HepG2 (cell line): ENCODE measurements at regions not wholly inside any gene's neighbourhood (a gene's known extent, or its start where the extent isn't known, plus 50 kb on each side); places are given as distances from the start of the nearest gene placed in this dataset.

Experiments
- ATAC-seq: fragments of 200-7000 bp; cut with Tn5 transposase; 3 replicates; pipeline ENCODE4 v1.9.1; 2020; ENCODE audit warnings: mild to moderate bottlenecking, moderate library complexity
- BruUV-seq: library from RNA; stranded (reverse); fragments of 400-500 nt; replicated peaks from 2 replicates; lab custom pipeline; 2021; lab: Mats Ljungman, UMichigan
- CTCF ChIA-PET: fragments of 300-600 bp; formaldehyde crosslinking; extraction: SDS; loops from one replicate; lab custom pipeline; 2021; ENCODE audit warnings: low total read pairs, inconsistent platforms, low intra/inter-chr PET ratio; lab: Yijun Ruan, JAX
- POLR2A ChIA-PET: fragments of 350-600 bp; sonication (Branson Sonifier 250); formaldehyde crosslinking; loops from one replicate; lab custom pipeline; 2020; ENCODE audit warnings: antibody characterized with exemption, inconsistent platforms; lab: Yijun Ruan, JAX
- DNase-seq: peaks from one replicate; pipeline ENCODE4 v3.0.0-alpha.2; 2015; ENCODE audit warnings: low spot score
- FAIRE-seq: peaks from 3 replicates; lab custom pipeline; 2011; peaks lifted over from hg19 to GRCh38; lab: Jason Lieb, UNC
- H2AFZ ChIP-seq: one replicate; pipeline ENCODE4 v1.6.1; 2011; ENCODE audit warnings: low read length, inconsistent platforms
- H3K27ac ChIP-seq: fragments of 300-600 bp; 3 replicates; pipeline ENCODE4 v1.8.0; 2011; ENCODE audit warnings: mixed run types, mild to moderate bottlenecking, mixed read lengths, low read length, inconsistent platforms; ENCODE audit not compliant: insufficient read depth; ENCODE audit errors: extremely low read length
- H3K27me3 ChIP-seq, 2 experiments: fragments of 200-600 bp in 1 of 2; 2 replicates in 1 of 2; 3 replicates in 1 of 2; pipeline versions ENCODE4 v1.6.0 to v1.8.0; 2011; ENCODE audit warnings: low read length in 2 of 2, mild to moderate bottlenecking in 2 of 2, moderate library complexity in 2 of 2, inconsistent platforms in 1 of 2; ENCODE audit not compliant: insufficient read depth in 2 of 2, control insufficient read depth in 1 of 2
- H3K36me3 ChIP-seq, 2 experiments: fragments of 200-600 bp in 1 of 2; replicated peaks in 1 of 2; 2 replicates in 1 of 2; 3 replicates in 1 of 2; pipeline versions ENCODE4 v1.5.1 to v1.8.0; 2011; ENCODE audit warnings: low read length in 2 of 2, inconsistent platforms in 1 of 2; ENCODE audit not compliant: insufficient read depth in 2 of 2, control insufficient read depth in 1 of 2
- H3K4me1 ChIP-seq: 2 replicates; pipeline ENCODE4 v1.5.1; 2012; ENCODE audit warnings: low read length, inconsistent platforms; ENCODE audit not compliant: insufficient read depth
- H3K4me2 ChIP-seq: 2 replicates; pipeline ENCODE4 v1.6.0; 2011; ENCODE audit warnings: low read depth, low read length, inconsistent platforms
- H3K4me3 ChIP-seq, 3 experiments: fragments of 200-600 bp in 1 of 3; sonication (generic), shearing (Covaris generic) in 1 of 3; replicated peaks in 1 of 3; 2 replicates each; pipeline ENCODE4 v1.5.1; 2011 to 2016; ENCODE audit warnings: low read length in 3 of 3, inconsistent platforms in 2 of 3, low read depth in 2 of 3, mild to moderate bottlenecking in 2 of 3, control low read depth in 1 of 3, mixed read lengths in 1 of 3; ENCODE audit not compliant: insufficient read depth in 1 of 3
- H3K79me2 ChIP-seq: one replicate; pipeline ENCODE4 v1.6.1; 2011; ENCODE audit warnings: low read length, inconsistent platforms; ENCODE audit not compliant: insufficient read depth
- H3K9ac ChIP-seq: 2 replicates; pipeline ENCODE4 v1.6.0; 2011; ENCODE audit warnings: mild to moderate bottlenecking, low read depth, low read length, inconsistent platforms; ENCODE audit not compliant: insufficient read depth
- H3K9me3 ChIP-seq: 2 replicates; pipeline ENCODE4 v1.5.1; 2012; ENCODE audit warnings: mild to moderate bottlenecking, low read length
- H4K20me1 ChIP-seq: 2 replicates; pipeline ENCODE4 v1.6.0; 2011; ENCODE audit warnings: inconsistent platforms, mild to moderate bottlenecking, low read length, moderate library complexity; ENCODE audit not compliant: insufficient read depth
- CCAR2 ChIP-seq: fragments of 200-400 bp; formaldehyde crosslinking; optimal IDR thresholded peaks from 2 replicates; pipeline ENCODE3; 2018; ENCODE audit warnings: low read depth, mild to moderate bottlenecking, low read length, moderate library complexity
- NFE2L1 ChIP-seq: sonication (generic); formaldehyde crosslinking; IDR thresholded peaks from 2 replicates; pipeline ENCODE4 v1.4.0; 2020; ENCODE audit warnings: missing genetic modification reagents, mild to moderate bottlenecking, borderline replicate concordance
- SETDB1 ChIP-seq: sonication (generic); formaldehyde crosslinking; IDR thresholded peaks from 2 replicates; pipeline ENCODE4 v1.5.1; 2020; ENCODE audit warnings: missing genetic modification reagents, mild to moderate bottlenecking, borderline replicate concordance
- SMARCE1 ChIP-seq: fragments of 450-650 bp; IDR thresholded peaks from 2 replicates; pipeline ENCODE4 v1.6.1; 2017; ENCODE audit warnings: borderline replicate concordance
- SMC3 ChIP-seq: IDR thresholded peaks from 2 replicates; pipeline ENCODE4 v1.6.1; 2011; ENCODE audit warnings: low read length, improper control_type of control experiment
- TCF7L2 ChIP-seq: IDR thresholded peaks from 2 replicates; pipeline ENCODE4 v1.6.1; 2011; ENCODE audit warnings: mild to moderate bottlenecking, low read depth, low read length, moderate library complexity
- TP53 ChIP-seq: sonication (generic); formaldehyde crosslinking; conservative IDR thresholded peaks from 2 replicates; pipeline ENCODE4 v1.4.0; 2020; ENCODE audit warnings: missing genetic modification reagents
- ZNF10 ChIP-seq: sonication (generic); formaldehyde crosslinking; IDR thresholded peaks from 2 replicates; pipeline ENCODE4 v1.4.0; 2020; ENCODE audit warnings: mild to moderate bottlenecking, low read depth, missing genetic modification reagents, borderline replicate concordance
- ZNF432 ChIP-seq: sonication (generic); formaldehyde crosslinking; IDR thresholded peaks from 2 replicates; pipeline ENCODE4 v1.5.0; 2020; ENCODE audit warnings: missing genetic modification reagents, mild to moderate bottlenecking, borderline replicate concordance
- ZNF484 ChIP-seq: sonication (generic); formaldehyde crosslinking; IDR thresholded peaks from 2 replicates; pipeline ENCODE4 v1.5.1; 2020; ENCODE audit warnings: mild to moderate bottlenecking, low read depth, missing genetic modification reagents, borderline replicate concordance
- WGBS: methylation state at CpG from one replicate; pipeline ENCODE4 v1.1.6; 2017; ENCODE audit warnings: low lambda C conversion rate; 5-methylcytosine and 5-hydroxymethylcytosine counted together
- in situ Hi-C: cut with HindIII; loops from 2 replicates; pipeline ENCODE4 v1.10.0; 2017; ENCODE audit warnings: low pct_unique_long_range_greater_than_20kb; ENCODE audit not compliant: extremely low pct_ligation_motif_present
- intact Hi-C: fragments of 100-400 bp; cut with micrococcal nuclease; formaldehyde crosslinking; loops from one replicate; pipeline ENCODE4 v1.10.0; 2022; ENCODE audit not compliant: unreplicated experiment
- TF ChIP-seq, protein P1 (sequence below): sonication (generic); formaldehyde crosslinking; IDR thresholded peaks from 2 replicates; pipeline ENCODE4 v1.5.0; 2020; ENCODE audit warnings: mild to moderate bottlenecking, missing genetic modification reagents, moderate library complexity
- TF ChIP-seq, protein P2 (sequence below): sonication (generic); formaldehyde crosslinking; IDR thresholded peaks from 2 replicates; pipeline ENCODE4 v1.8.0; 2022; ENCODE audit warnings: mild to moderate bottlenecking, missing genetic modification reagents; ENCODE audit not compliant: insufficient replicate concordance
- TF ChIP-seq, protein P3 (sequence below): sonication (generic); formaldehyde crosslinking; IDR thresholded peaks from 2 replicates; pipeline ENCODE4 v1.8.0; 2022; ENCODE audit warnings: mild to moderate bottlenecking, missing genetic modification reagents, moderate library complexity
- TF ChIP-seq, protein P4 (sequence below): conservative IDR thresholded peaks from 2 replicates; pipeline ENCODE4 v1.6.1; 2018; ENCODE audit warnings: missing genetic modification reagents

DNA sequence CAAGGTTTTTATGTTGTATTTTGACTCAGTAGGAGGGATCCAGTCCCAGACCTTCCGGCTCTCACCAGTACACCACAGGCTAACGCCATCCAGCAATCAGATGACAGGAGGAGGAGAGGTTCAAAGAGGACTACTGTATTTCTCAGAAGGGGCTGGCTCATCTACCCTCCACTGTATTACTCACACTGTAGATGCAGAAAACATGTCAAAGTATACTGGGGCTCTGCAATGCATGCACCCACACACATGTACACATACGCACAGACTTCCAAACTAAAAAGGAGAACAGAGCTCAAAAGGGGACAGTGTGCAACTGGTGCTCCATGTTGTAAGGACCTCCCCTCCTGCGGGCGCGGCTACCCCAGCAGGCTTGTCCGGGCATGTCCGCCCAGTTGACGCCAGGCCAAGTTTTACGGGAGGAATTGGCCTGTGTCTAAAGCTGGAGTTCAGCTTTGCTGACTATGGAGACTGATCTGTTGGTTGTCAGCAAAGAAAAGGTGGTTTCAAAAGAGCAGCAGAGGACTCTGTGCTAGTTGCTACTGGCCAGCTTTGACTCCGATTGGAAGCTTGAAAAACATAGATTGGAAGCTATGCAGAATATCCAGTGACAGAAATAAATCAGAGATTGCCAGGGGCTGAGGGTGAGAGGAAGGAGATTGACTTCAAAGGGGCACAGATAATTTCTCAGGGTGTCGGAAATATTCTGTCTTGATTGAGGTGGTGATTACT is 314.2 kb downstream of the DLEU7 start (continued):
- TF ChIP-seq TP53 (CRISPR knock-in tag) (peak; percentile 99), NFE2L1 (CRISPR knock-in tag) (no peak), SETDB1 (no peak)
- TF ChIP-seq, all 625 proteins: peak for 3

DNA sequence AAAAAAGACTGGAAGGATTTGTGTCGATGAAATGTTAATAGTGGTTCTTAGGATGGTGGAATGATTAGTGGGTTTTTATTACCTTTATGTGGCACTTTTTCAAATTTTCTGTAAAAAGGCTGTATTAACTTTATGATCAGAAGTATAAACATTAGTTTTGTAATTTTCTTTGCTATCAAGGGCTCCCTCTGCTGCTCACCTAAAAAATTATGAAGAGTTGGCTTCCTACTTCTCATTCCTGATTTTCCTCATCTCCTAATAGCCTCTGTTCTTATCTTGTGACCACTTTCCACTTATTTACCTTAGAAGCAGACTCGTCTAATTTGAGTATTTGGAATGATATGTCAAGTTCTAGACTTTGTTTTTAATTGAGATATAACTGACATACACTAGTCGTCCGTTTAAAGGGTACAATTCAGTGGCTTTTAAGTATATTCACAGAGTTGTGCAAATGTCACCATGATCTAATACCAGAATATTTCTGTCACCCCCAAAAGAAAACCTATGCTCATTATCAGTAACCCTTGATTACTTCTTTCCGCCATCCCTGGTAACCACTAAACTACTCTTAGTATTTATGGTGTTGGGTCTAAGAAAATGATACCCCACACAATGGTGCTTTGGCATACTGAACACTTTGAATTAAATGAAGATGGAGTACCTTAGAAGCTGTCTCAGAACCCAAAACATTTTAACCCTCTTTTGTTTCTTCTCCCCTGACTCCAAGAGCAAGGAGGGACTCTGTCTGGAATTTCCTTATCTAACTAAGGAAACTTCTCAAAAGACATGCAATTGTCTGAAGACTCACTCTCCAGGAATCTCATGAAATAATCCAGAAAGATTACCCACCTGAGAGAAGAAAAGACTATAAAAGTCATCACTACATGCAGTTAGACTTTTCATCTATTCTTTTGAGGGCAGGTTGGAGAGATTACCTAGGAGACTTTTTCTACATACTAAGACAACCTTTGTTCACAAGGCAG is 311.3 kb downstream of the DLEU7 start:
- DNase-seq: no peak
- H3K79me2 ChIP-seq: no peaks in the 10 kb centered on the region
- no peaks in the 10 kb centered on the region for H3K27me3 ChIP-seq
- BruUV-seq: no TSS peak
- peaks cover 10% of the 10 kb centered on the region for H3K4me1 ChIP-seq
- in situ Hi-C loops (loop anchor here (25.0 kb wide), 1 partner anchor 545 kb away; the partner anchor contains the start of gene TRIM13), intact Hi-C loops (loop anchor here (1.0 to 2.0 kb wide), 2 partner anchors 447 to 554 kb away; no protein-coding TSS in a partner anchor)
- H3K27ac ChIP-seq: no peak overlapping the region
- ChIA-PET POLR2A (no interaction called here), CTCF (interaction anchor here (1.2 to 1.5 kb wide), 3 partner anchors 155 to 447 kb away, joined by 3 to 7 read pairs (median 3); no protein-coding TSS in a partner anchor)
- FAIRE-seq: no peak
- H4K20me1 ChIP-seq: no peaks in the 10 kb centered on the region
- H3K36me3 ChIP-seq: peaks cover 0 to 2% of the 10 kb centered on the region in 2 experiments; a peak in 2 of 5 replicates
- H3K4me2 ChIP-seq: no peak overlapping the region
- no peak for ATAC-seq
- no peak overlapping the region for H3K4me3 ChIP-seq
- no peak overlapping the region for H3K9ac ChIP-seq
- H3K9me3 ChIP-seq: peaks cover 24% of the 10 kb centered on the region
- WGBS: 82% methylated on average over 5 of the region's 5 CpGs
- no peak overlapping the region for H2AFZ ChIP-seq
- TF ChIP-seq CCAR2: no peak
- TF ChIP-seq ZNF432 (CRISPR knock-in tag): no peak
- TF ChIP-seq, protein P1, sequence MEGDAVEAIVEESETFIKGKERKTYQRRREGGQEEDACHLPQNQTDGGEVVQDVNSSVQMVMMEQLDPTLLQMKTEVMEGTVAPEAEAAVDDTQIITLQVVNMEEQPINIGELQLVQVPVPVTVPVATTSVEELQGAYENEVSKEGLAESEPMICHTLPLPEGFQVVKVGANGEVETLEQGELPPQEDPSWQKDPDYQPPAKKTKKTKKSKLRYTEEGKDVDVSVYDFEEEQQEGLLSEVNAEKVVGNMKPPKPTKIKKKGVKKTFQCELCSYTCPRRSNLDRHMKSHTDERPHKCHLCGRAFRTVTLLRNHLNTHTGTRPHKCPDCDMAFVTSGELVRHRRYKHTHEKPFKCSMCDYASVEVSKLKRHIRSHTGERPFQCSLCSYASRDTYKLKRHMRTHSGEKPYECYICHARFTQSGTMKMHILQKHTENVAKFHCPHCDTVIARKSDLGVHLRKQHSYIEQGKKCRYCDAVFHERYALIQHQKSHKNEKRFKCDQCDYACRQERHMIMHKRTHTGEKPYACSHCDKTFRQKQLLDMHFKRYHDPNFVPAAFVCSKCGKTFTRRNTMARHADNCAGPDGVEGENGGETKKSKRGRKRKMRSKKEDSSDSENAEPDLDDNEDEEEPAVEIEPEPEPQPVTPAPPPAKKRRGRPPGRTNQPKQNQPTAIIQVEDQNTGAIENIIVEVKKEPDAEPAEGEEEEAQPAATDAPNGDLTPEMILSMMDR (CRISPR knock-in tag): peak; percentile 44; the same call in 1 of the 2 replicates
- no peak for TF ChIP-seq SMARCE1
- TF ChIP-seq, protein P2, sequence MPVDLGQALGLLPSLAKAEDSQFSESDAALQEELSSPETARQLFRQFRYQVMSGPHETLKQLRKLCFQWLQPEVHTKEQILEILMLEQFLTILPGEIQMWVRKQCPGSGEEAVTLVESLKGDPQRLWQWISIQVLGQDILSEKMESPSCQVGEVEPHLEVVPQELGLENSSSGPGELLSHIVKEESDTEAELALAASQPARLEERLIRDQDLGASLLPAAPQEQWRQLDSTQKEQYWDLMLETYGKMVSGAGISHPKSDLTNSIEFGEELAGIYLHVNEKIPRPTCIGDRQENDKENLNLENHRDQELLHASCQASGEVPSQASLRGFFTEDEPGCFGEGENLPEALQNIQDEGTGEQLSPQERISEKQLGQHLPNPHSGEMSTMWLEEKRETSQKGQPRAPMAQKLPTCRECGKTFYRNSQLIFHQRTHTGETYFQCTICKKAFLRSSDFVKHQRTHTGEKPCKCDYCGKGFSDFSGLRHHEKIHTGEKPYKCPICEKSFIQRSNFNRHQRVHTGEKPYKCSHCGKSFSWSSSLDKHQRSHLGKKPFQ (CRISPR knock-in tag): no peak
- no peak for TF ChIP-seq ZNF10 (CRISPR knock-in tag)
- no peak for TF ChIP-seq ZNF484 (CRISPR knock-in tag)
- peak; percentile 37 for TF ChIP-seq SMC3
- TF ChIP-seq, protein P3, sequence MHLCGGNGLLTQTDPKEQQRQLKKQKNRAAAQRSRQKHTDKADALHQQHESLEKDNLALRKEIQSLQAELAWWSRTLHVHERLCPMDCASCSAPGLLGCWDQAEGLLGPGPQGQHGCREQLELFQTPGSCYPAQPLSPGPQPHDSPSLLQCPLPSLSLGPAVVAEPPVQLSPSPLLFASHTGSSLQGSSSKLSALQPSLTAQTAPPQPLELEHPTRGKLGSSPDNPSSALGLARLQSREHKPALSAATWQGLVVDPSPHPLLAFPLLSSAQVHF: no peak
- TF ChIP-seq, protein P4, sequence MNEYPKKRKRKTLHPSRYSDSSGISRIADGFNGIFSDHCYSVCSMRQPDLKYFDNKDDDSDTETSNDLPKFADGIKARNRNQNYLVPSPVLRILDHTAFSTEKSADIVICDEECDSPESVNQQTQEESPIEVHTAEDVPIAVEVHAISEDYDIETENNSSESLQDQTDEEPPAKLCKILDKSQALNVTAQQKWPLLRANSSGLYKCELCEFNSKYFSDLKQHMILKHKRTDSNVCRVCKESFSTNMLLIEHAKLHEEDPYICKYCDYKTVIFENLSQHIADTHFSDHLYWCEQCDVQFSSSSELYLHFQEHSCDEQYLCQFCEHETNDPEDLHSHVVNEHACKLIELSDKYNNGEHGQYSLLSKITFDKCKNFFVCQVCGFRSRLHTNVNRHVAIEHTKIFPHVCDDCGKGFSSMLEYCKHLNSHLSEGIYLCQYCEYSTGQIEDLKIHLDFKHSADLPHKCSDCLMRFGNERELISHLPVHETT: no peak
- no peak for TF ChIP-seq TCF7L2
